Naive B cell (primary cell): ENCODE measurements at regions not wholly inside any gene's neighbourhood (a gene's known extent, or its start where the extent isn't known, plus 50 kb on each side); places are given as distances from the start of the nearest gene placed in this dataset.
A peak's percentile ranks its signal among the peaks of the same experiment; 100 is the strongest.

Source experiments
- ATAC-seq, 2 donors: fragments of 150-1000 bp; cut with Tn5 transposase; 2 replicates each; pipeline ENCODE4 v1.10.0; 2021; ENCODE audit warnings: low read depth in 2 of 2, mild to moderate bottlenecking in 2 of 2, moderate library complexity in 2 of 2
- DNase-seq: peaks from one replicate; pipeline ENCODE4 v3.0.0; 2022
- H3K27ac Mint-ChIP-seq, 6 donors: one replicate each; pipeline ENCODE4 v1.8.0; 2020 to 2022; ENCODE audit warnings: mild to moderate bottlenecking in 6 of 6, mixed read lengths in 6 of 6, moderate library complexity in 5 of 6, inconsistent platforms in 2 of 6
- H3K27me3 Mint-ChIP-seq, 3 donors: one replicate each; pipeline ENCODE4 v1.8.0; 2021 to 2022; ENCODE audit warnings: mixed read lengths in 3 of 3, mild to moderate bottlenecking in 1 of 3
- H3K36me3 Mint-ChIP-seq, 2 donors: one replicate each; pipeline ENCODE4 v1.8.0; 2020 to 2022; ENCODE audit warnings: mixed read lengths in 2 of 2, inconsistent platforms in 1 of 2, mild to moderate bottlenecking in 1 of 2
- H3K4me1 Mint-ChIP-seq, 3 donors: one replicate each; pipeline ENCODE4 v1.8.0; 2020 to 2022; ENCODE audit warnings: mixed read lengths in 3 of 3, inconsistent platforms in 1 of 3, mild to moderate bottlenecking in 1 of 3, moderate library complexity in 1 of 3
- H3K4me3 Mint-ChIP-seq, 8 donors: one replicate each; pipeline ENCODE4 v1.8.0; 2020 to 2022; ENCODE audit warnings: mild to moderate bottlenecking in 8 of 8, mixed read lengths in 8 of 8, moderate library complexity in 8 of 8, inconsistent platforms in 2 of 8
- H3K9me3 Mint-ChIP-seq, 7 donors: one replicate each; pipeline ENCODE4 v1.8.0; 2020 to 2022; ENCODE audit warnings: mixed read lengths in 7 of 7, mild to moderate bottlenecking in 5 of 7, inconsistent platforms in 2 of 7, moderate library complexity in 1 of 7

DNA sequence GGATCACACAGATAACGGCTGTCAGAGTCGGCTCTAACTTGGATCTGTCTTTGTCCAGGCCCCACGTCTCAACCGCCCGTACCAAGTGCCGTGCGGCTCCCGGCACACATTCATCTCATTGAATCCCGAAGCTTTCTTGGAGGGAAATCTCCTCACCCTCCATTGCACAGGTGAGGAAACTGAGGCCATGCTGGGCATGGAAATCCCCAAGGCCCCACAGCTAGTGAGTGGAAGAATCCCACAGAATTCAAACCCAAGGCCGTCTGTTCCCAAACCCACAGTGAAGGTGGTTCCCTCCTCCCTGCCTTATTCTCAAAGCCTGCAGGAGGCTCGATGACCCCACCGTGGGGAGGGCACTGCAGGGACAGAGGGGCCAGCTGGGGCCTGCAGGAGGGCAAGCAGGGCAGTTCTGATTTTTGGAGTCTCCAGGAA is 437.9 kb downstream of the MATN1 start:
- no peak overlapping the region for H3K4me3 Mint-ChIP-seq

GRCh38 chr1:30284728-30285475 is 438.5 kb downstream of the MATN1 start:
- Mint-ChIP-seq H3K4me3 (no peak overlapping the region), H3K27ac (no peak overlapping the region), H3K27me3 (peaks cover 7 to 13% (median 10%) of the 10 kb centered on the region in 3 donors), H3K36me3 (no peaks in the 10 kb centered on the region), H3K4me1 (no peaks in the 10 kb centered on the region), H3K9me3 (peaks cover 0 to 1% (median 0%) of the 10 kb centered on the region in 7 donors)
- no peak for DNase-seq
- no peak for ATAC-seq

More for the DNA sequence above, 437.9 kb downstream of the MATN1 start:
- peaks cover 7 to 17% (median 16%) of the 10 kb centered on the region in 3 donors for H3K27me3 Mint-ChIP-seq
- no peak for ATAC-seq
- H3K4me1 Mint-ChIP-seq: no peaks in the 10 kb centered on the region
- DNase-seq: no peak
- peaks cover 0 to 1% (median 0%) of the 10 kb centered on the region in 7 donors for H3K9me3 Mint-ChIP-seq
- H3K27ac Mint-ChIP-seq: no peak overlapping the region
- no peaks in the 10 kb centered on the region for H3K36me3 Mint-ChIP-seq

DNA sequence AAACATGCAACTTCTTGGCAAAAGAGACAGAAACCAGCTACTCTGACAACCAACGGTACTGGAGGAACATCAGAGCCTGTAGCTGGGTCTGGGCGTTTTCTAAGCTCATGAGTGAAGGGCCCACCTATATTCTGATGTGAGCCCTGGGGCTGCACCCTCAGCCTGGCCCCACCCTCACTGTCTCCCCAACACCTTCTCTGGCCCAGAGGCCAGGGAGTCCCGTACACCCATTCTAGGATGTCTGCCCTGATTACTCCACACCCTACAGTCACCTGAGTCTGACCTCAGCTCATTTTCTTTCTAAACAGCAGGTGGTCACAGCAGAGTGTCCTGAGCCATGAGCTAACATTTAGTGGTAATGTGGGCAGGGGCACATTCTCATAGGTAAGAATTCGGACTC is 439.2 kb downstream of the MATN1 start:
- no peak for ATAC-seq
- no peak overlapping the region for H3K4me3 Mint-ChIP-seq
- H3K36me3 Mint-ChIP-seq: no peaks in the 10 kb centered on the region

GRCh38 chr1:30283199-30283962 is 440.0 kb downstream of the MATN1 start:
- DNase-seq (no peak), ATAC-seq (no peak)
- H3K4me3 Mint-ChIP-seq: no peak overlapping the region

More for the DNA sequence above, 439.2 kb downstream of the MATN1 start:
- Mint-ChIP-seq H3K9me3 (peaks cover 0 to 6% (median 0%) of the 10 kb centered on the region in 7 donors), H3K4me1 (no peaks in the 10 kb centered on the region), H3K27me3 (peaks cover 5 to 18% (median 7%) of the 10 kb centered on the region in 3 donors), H3K27ac (no peak overlapping the region)
- DNase-seq: no peak

GRCh38 chr1:30280572-30280971 is 442.8 kb downstream of the MATN1 start:
- Mint-ChIP-seq H3K9me3 (peaks cover 0 to 6% (median 1%) of the 10 kb centered on the region in 7 donors), H3K36me3 (no peaks in the 10 kb centered on the region), H3K27ac (no peak overlapping the region), H3K4me3 (no peak overlapping the region), H3K27me3 (peaks cover 3 to 34% (median 6%) of the 10 kb centered on the region in 3 donors), H3K4me1 (no peaks in the 10 kb centered on the region)
- no peak for DNase-seq
- no peak for ATAC-seq

More at GRCh38 chr1:30283199-30283962, 440.0 kb downstream of the MATN1 start:
- Mint-ChIP-seq H3K4me1 (no peaks in the 10 kb centered on the region), H3K9me3 (peaks cover 0 to 6% (median 0%) of the 10 kb centered on the region in 7 donors), H3K27me3 (peaks cover 3 to 18% (median 6%) of the 10 kb centered on the region in 3 donors), H3K36me3 (no peaks in the 10 kb centered on the region), H3K27ac (no peak overlapping the region)

DNA sequence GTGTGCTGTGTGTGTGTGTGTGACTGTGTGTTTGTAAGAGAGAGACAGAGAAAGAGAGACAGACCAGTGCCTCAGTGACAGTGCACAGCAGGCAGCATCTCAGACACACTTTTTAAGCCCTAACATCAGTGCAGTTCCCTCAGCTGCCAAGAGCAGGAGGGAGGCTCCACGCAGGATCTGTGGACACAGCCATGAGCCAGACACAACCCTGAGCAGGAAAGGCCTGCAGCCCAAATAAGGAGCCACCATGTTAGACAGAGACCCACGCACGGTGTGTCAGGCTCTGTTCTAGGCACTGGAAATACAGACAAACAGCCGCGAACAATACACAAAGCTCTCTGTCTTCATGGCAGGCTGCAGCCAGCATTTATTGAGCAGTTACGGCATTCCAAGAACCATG is 445.5 kb downstream of the MATN1 start:
- ATAC-seq (no peak), DNase-seq (no peak)
- no peak overlapping the region for H3K4me3 Mint-ChIP-seq
- H3K4me1 Mint-ChIP-seq: peaks cover 0 to under 1% (median 0%) of the 10 kb centered on the region in 3 donors
- H3K36me3 Mint-ChIP-seq: no peaks in the 10 kb centered on the region
- peaks cover 0 to 42% (median 8%) of the 10 kb centered on the region in 3 donors for H3K27me3 Mint-ChIP-seq
- no peak overlapping the region for H3K27ac Mint-ChIP-seq
- H3K9me3 Mint-ChIP-seq: peaks cover 0 to 7% (median 3%) of the 10 kb centered on the region in 7 donors

DNA sequence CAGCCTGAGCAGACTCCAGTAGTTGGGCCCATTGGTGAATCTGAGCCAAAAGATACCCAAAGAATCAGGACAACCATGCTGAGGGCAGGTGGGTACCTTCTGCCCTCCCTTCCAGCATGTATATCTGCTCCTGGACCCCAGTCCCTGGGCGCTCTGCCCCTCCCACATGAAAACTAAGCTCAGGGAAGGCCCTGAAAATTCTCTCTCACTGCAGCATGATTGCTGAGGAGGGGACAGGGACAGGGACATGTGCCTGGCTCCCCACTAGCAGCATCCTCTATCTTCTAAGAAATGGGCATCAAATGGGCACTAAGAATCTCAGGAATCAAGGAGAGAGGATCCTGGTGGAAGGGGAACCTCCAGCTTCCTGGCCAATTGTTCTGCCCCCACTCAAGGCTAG is 446.0 kb downstream of the MATN1 start:
- ATAC-seq (no peak), DNase-seq (no peak)
- peaks cover 0 to 2% (median 0%) of the 10 kb centered on the region in 3 donors for H3K4me1 Mint-ChIP-seq
- H3K27ac Mint-ChIP-seq: no peak overlapping the region
- H3K9me3 Mint-ChIP-seq: peaks cover 0 to 8% (median 3%) of the 10 kb centered on the region in 7 donors
- H3K4me3 Mint-ChIP-seq: no peak overlapping the region
- H3K27me3 Mint-ChIP-seq: peaks cover 0 to 47% (median 13%) of the 10 kb centered on the region in 3 donors
- no peaks in the 10 kb centered on the region for H3K36me3 Mint-ChIP-seq

- ATAC-seq: no peak
- Mint-ChIP-seq H3K36me3 (no peaks in the 10 kb centered on the region), H3K27me3 (peaks cover 0 to 48% (median 15%) of the 10 kb centered on the region in 3 donors), H3K27ac (no peak overlapping the region), H3K4me3 (no peak overlapping the region), H3K4me1 (peaks cover 0 to 2% (median 0%) of the 10 kb centered on the region in 3 donors), H3K9me3 (peaks cover 0 to 10% (median 3%) of the 10 kb centered on the region in 7 donors)
- DNase-seq: no peak
Observed at GRCh38 chr1:30275926-30276764, 447.2 kb downstream of the MATN1 start.

DNA sequence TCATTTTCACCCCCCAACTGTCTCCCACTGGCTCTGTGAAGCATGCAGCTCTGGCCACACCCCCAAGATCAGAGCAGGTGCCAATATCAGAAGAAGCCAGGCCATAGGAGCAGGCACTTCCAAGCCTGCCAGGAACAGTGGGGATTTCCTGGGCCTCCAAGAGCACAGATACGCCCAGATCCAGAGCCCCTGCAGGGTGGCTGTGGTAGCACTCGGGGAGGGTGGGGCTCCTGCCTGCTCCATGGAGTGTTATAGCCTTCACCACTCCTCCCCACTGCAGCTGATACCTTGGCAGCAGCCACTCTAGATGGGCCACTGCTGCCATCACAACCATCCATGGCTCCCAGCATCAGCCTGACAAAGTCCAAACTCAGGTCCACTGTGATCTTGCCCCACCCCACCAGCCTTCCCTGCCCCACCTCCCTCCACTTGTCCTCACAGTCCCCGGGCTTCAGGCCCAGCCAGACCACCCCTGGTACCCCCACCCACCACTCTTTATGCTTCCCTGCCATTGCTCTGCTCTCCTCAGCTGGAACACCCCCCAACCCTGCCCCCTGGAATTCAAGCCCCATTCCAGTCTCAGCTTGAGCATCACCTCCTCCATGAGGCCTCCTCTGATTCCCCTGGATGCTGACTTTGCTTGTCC is 448.3 kb downstream of the MATN1 start:
- Mint-ChIP-seq H3K36me3 (no peaks in the 10 kb centered on the region), H3K27ac (no peak overlapping the region), H3K27me3 (peaks cover 5 to 48% (median 21%) of the 10 kb centered on the region in 3 donors), H3K4me3 (no peak overlapping the region), H3K4me1 (peaks cover 0 to 2% (median 0%) of the 10 kb centered on the region in 3 donors), H3K9me3 (peaks cover 0 to 10% (median 2%) of the 10 kb centered on the region in 7 donors)
- ATAC-seq: no peak
- no peak for DNase-seq

DNA sequence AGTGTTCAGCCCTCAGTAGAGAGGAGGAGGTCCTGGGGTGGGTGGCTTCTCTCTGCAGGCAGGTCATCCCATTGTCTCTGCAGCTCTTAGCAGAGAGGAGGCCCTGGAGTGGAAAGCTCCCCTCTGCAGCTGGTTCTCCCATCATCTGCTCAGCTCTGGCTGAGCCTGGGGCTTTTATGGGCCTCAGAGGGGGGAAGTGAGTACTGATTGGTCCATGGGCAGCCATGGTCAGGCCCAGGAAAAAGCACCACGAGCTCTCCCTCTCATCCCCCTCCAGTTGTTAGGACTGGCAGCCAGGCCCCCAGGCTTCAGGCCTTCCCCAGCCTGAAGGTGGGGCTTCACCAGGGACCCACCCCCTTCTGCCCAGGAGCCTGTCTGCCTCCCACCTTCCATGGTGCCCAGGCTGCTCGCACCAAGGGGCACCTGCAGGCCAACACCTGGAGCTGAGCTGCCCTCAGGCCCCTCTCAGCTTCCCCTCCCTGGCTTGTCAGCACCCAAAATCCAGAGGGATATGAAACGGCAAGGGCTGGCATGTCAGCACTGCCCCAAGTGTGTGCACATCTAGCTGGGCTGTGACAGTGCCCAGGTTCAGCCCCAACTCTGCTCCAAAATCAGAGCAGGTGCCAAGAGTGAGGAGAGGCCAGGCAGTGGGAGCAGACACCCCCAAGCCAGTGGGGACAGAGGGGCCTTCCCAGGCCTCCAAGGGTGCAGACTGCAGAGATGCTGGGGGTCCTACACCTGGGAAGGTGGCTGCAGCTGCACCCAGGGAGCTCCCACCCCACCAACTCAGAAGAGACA is 449.0 kb downstream of the MATN1 start:
- Mint-ChIP-seq H3K4me3 (no peak overlapping the region), H3K36me3 (no peaks in the 10 kb centered on the region), H3K4me1 (peaks cover 0 to 2% (median 0%) of the 10 kb centered on the region in 3 donors)

GRCh38 chr1:30273456-30273855 is 449.9 kb downstream of the MATN1 start:
- Mint-ChIP-seq H3K27ac (no peak overlapping the region), H3K27me3 (peaks cover 15 to 47% (median 22%) of the 10 kb centered on the region in 3 donors), H3K4me1 (peaks cover 0 to 2% (median 0%) of the 10 kb centered on the region in 3 donors), H3K36me3 (no peaks in the 10 kb centered on the region), H3K4me3 (peak overlapping the region in 1 of 8 donors; percentile 21), H3K9me3 (peaks cover 0 to 8% (median 0%) of the 10 kb centered on the region in 7 donors)
- no peak for DNase-seq
- ATAC-seq: no peak

More for the DNA sequence above, 449.0 kb downstream of the MATN1 start:
- ATAC-seq: no peak
- no peak overlapping the region for H3K27ac Mint-ChIP-seq
- no peak for DNase-seq
- H3K27me3 Mint-ChIP-seq: peaks cover 6 to 40% (median 21%) of the 10 kb centered on the region in 3 donors
- H3K9me3 Mint-ChIP-seq: peaks cover 0 to 9% (median under 1%) of the 10 kb centered on the region in 7 donors

DNA sequence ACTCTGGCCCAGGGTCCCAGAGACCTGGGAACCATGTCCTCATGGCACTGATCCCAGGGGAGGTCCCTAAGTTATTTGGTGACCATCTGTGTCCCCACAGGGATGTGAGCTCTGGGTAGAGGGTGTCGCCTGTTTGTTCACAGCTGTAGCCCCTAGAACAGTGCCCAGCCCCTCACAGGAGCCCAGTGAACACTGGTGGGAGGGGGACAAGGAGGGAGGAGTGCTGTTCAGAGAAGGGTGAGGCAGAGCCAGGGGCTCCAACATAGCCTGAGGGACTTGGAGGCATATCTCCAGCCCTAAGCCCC is 450.4 kb downstream of the MATN1 start:
- Mint-ChIP-seq H3K4me1 (peaks cover 0 to 2% (median 0%) of the 10 kb centered on the region in 3 donors), H3K9me3 (peaks cover 0 to 8% (median 0%) of the 10 kb centered on the region in 7 donors), H3K36me3 (no peaks in the 10 kb centered on the region), H3K27ac (no peak overlapping the region), H3K27me3 (peaks cover 15 to 50% (median 27%) of the 10 kb centered on the region in 3 donors), H3K4me3 (no peak overlapping the region)
- DNase-seq: no peak
- no peak for ATAC-seq
